Panc1 (cell line): ENCODE measurements at regions not wholly inside any gene's neighbourhood (a gene's known extent, or its start where the extent isn't known, plus 50 kb on each side); places are given as distances from the start of the nearest gene placed in this dataset.

ENCODE experiments used
- ATAC-seq: fragments of 200-7000 bp; cut with Tn5 transposase; 2 replicates; pipeline ENCODE4 v1.9.1; 2020; ENCODE audit warnings: mild to moderate bottlenecking, moderate library complexity
- BruUV-seq: library from RNA; stranded (reverse); fragments of 400-500 nt; replicated peaks from 2 replicates; lab custom pipeline; 2021; lab: Mats Ljungman, UMichigan
- CTCF ChIA-PET: fragments of 300-600 bp; sonication (Branson Sonifier 250); formaldehyde crosslinking; loops from one replicate; lab custom pipeline; 2022; ENCODE audit warnings: antibody characterized with exemption; lab: Charles Lee
- POLR2A ChIA-PET: fragments of 300-600 bp; sonication (Branson Sonifier 250); formaldehyde crosslinking; loops from one replicate; lab custom pipeline; 2022; ENCODE audit warnings: antibody characterized with exemption; lab: Charles Lee
- DNase-seq: peaks from one replicate; pipeline ENCODE4 v3.0.0-alpha.2; 2010; ENCODE audit warnings: low read depth, low spot score
- H3K27ac ChIP-seq: 2 replicates; pipeline ENCODE4 v1.5.1; 2011; ENCODE audit warnings: mild to moderate bottlenecking, low read length, inconsistent platforms
- H3K27me3 ChIP-seq: fragments of 200-500 bp; sonication (Bioruptor generic); 2 replicates; pipeline ENCODE4 v1.6.0; 2014; ENCODE audit warnings: low read length, inconsistent platforms; ENCODE audit not compliant: control insufficient read depth, insufficient read depth
- H3K36me3 ChIP-seq: fragments of 200-500 bp; sonication (Bioruptor generic); 2 replicates; pipeline ENCODE4 v1.5.1; 2014; ENCODE audit warnings: inconsistent platforms, mild to moderate bottlenecking, low read length, moderate library complexity; ENCODE audit not compliant: control insufficient read depth, insufficient read depth
- H3K4me1 ChIP-seq: 2 replicates; pipeline ENCODE4 v1.5.1; 2011; ENCODE audit warnings: inconsistent platforms, mild to moderate bottlenecking, low read length, moderate library complexity; ENCODE audit not compliant: control insufficient read depth, insufficient read depth
- H3K4me3 ChIP-seq, 2 experiments: 2 replicates each; pipeline ENCODE4 v1.5.1; 2011 to 2012; ENCODE audit warnings: low read depth in 2 of 2, low read length in 2 of 2, mild to moderate bottlenecking in 2 of 2, inconsistent platforms in 1 of 2, moderate library complexity in 1 of 2
- H3K9me3 ChIP-seq: fragments of 200-500 bp; sonication (Bioruptor generic); 2 replicates; pipeline ENCODE4 v1.5.1; 2014; ENCODE audit warnings: low read depth, mild to moderate bottlenecking, inconsistent platforms, low read length, moderate library complexity; ENCODE audit not compliant: control insufficient read depth, insufficient read depth
- POLR2AphosphoS5 ChIP-seq: IDR thresholded peaks from 2 replicates; pipeline ENCODE4 v1.6.1; 2012; ENCODE audit warnings: mild to moderate bottlenecking, low read depth, low read length, moderate library complexity
- SIN3A ChIP-seq: IDR thresholded peaks from 2 replicates; pipeline ENCODE4 v1.6.1; 2012; ENCODE audit warnings: low read depth, mild to moderate bottlenecking, low read length, moderate library complexity, borderline replicate concordance; ENCODE audit not compliant: insufficient read depth
- TCF7L2 ChIP-seq: IDR thresholded peaks from 2 replicates; pipeline ENCODE4 v1.6.1; 2011; ENCODE audit warnings: mild to moderate bottlenecking, low read depth, low read length, inconsistent platforms
- in situ Hi-C: cut with HindIII; loops from 2 replicates; pipeline ENCODE4 v1.10.0; 2016; ENCODE audit warnings: low sequenced_read_pairs, low pct_unique_long_range_greater_than_20kb
- intact Hi-C: fragments of 100-400 bp; cut with micrococcal nuclease; formaldehyde crosslinking; loops from one replicate; pipeline ENCODE4 v1.10.0; 2022; ENCODE audit not compliant: unreplicated experiment
- TF ChIP-seq, protein P1 (sequence below), 2 experiments: IDR thresholded peaks; 2 replicates each; pipeline ENCODE4 v1.6.1; 2011 to 2012; ENCODE audit warnings: low read depth in 2 of 2, control low read depth in 1 of 2, low read length in 1 of 2, mild to moderate bottlenecking in 1 of 2, moderate library complexity in 1 of 2; ENCODE audit not compliant: insufficient read depth in 1 of 2
- TF ChIP-seq, protein P2 (sequence below): fragments of 450-650 bp; IDR thresholded peaks from 2 replicates; pipeline ENCODE4 v1.5.1; 2017; ENCODE audit warnings: mild to moderate bottlenecking

DNA sequence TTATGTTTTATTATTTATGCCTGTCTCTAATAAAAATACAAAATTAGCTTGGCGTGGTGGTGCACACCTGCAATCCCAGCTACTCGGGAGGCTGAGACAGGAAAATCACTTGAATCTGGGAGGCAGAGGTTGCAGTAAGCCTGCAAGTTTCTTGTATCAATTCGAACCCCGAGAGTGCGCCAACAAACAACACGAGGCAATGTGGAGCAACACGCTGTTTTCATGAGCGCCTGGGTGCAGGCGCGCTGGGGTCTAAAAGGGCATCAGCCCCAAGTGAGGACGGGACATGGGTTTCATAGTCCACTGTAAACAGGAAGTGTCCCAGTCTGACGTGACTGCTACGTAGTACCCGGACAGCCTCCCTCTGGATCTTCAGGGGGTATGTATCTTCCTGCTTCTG is 1634.6 kb upstream of the AGA start:
- no peaks in the 10 kb centered on the region for H3K9me3 ChIP-seq

DNA sequence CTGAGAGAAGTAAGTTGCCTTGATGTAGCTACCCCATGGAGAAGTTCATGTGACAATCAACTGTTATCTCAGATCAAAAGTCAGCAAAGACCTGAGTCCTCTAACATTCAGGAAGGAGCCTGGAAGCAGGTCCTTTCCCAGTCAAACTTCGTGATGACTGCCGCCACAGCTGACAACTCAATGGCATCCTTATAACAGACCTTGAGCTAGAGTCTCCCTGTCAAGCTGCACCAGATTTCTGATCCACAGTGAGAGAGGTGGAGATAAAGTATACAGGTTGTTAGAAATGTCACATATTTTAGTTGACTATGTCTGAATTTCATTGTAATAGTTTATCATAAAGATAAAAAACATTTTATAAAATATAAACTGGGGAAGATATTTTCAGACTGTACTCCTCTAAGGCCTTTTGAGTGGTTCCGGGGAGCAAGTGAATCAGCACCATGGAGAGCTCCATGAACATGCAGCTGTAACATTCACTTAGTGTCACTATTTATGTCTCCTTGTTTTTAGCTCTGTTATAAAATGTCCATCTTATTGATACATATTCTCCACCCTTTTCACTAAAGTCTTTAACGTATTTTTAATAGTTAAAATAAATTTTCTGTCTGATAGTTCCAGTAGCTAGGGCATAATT is 1653.5 kb upstream of the AGA start:
- Histone ChIP-seq H3K27me3 (no peaks in the 10 kb centered on the region), H3K9me3 (no peaks in the 10 kb centered on the region), H3K4me1 (no peaks in the 10 kb centered on the region), H3K4me3 (no peak overlapping the region), H3K27ac (no peak overlapping the region), H3K36me3 (no peaks in the 10 kb centered on the region)
- ATAC-seq (no peak), DNase-seq (no peak)
- TF ChIP-seq, protein P1, sequence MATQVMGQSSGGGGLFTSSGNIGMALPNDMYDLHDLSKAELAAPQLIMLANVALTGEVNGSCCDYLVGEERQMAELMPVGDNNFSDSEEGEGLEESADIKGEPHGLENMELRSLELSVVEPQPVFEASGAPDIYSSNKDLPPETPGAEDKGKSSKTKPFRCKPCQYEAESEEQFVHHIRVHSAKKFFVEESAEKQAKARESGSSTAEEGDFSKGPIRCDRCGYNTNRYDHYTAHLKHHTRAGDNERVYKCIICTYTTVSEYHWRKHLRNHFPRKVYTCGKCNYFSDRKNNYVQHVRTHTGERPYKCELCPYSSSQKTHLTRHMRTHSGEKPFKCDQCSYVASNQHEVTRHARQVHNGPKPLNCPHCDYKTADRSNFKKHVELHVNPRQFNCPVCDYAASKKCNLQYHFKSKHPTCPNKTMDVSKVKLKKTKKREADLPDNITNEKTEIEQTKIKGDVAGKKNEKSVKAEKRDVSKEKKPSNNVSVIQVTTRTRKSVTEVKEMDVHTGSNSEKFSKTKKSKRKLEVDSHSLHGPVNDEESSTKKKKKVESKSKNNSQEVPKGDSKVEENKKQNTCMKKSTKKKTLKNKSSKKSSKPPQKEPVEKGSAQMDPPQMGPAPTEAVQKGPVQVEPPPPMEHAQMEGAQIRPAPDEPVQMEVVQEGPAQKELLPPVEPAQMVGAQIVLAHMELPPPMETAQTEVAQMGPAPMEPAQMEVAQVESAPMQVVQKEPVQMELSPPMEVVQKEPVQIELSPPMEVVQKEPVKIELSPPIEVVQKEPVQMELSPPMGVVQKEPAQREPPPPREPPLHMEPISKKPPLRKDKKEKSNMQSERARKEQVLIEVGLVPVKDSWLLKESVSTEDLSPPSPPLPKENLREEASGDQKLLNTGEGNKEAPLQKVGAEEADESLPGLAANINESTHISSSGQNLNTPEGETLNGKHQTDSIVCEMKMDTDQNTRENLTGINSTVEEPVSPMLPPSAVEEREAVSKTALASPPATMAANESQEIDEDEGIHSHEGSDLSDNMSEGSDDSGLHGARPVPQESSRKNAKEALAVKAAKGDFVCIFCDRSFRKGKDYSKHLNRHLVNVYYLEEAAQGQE (IDR thresholded peaks at IDR 0.05; ENCODE audit: insufficient read depth in 1 of 2, low read depth in 2 of 2, low read length in 1 of 2), result peak in 1 of 2 experiments; percentile 74; a peak in 2 of 4 replicates
- TF ChIP-seq, protein P2, sequence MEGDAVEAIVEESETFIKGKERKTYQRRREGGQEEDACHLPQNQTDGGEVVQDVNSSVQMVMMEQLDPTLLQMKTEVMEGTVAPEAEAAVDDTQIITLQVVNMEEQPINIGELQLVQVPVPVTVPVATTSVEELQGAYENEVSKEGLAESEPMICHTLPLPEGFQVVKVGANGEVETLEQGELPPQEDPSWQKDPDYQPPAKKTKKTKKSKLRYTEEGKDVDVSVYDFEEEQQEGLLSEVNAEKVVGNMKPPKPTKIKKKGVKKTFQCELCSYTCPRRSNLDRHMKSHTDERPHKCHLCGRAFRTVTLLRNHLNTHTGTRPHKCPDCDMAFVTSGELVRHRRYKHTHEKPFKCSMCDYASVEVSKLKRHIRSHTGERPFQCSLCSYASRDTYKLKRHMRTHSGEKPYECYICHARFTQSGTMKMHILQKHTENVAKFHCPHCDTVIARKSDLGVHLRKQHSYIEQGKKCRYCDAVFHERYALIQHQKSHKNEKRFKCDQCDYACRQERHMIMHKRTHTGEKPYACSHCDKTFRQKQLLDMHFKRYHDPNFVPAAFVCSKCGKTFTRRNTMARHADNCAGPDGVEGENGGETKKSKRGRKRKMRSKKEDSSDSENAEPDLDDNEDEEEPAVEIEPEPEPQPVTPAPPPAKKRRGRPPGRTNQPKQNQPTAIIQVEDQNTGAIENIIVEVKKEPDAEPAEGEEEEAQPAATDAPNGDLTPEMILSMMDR, result no peak
- TF ChIP-seq POLR2AphosphoS5, result no peak
- intact Hi-C loops (no loop called here), in situ Hi-C loops (no loop called here)
- no TSS peak for BruUV-seq
- ChIA-PET POLR2A (no interaction called here), CTCF (no interaction called here)

More for the DNA sequence above, 1634.6 kb upstream of the AGA start:
- Histone ChIP-seq H3K36me3 (no peaks in the 10 kb centered on the region), H3K4me3 (no peak overlapping the region), H3K27me3 (no peaks in the 10 kb centered on the region), H3K27ac (no peak overlapping the region), H3K4me1 (no peaks in the 10 kb centered on the region)
- DNase-seq (no peak), ATAC-seq (no peak)
- BruUV-seq, result no TSS peak
- ChIA-PET POLR2A (no interaction called here), CTCF (no interaction called here)
- in situ Hi-C loops, result no loop called here
- TF ChIP-seq, protein P1 (IDR thresholded peaks at IDR 0.05; ENCODE audit: insufficient read depth in 1 of 2, low read depth in 2 of 2, low read length in 1 of 2), result no peak
- TF ChIP-seq POLR2AphosphoS5 (no peak), SIN3A (no peak), TCF7L2 (no peak)
- TF ChIP-seq, protein P2, result no peak
- intact Hi-C loops, result no loop called here
